ENCODE measurements at regions not wholly inside any gene's neighbourhood (a gene's known extent, or its start where the extent isn't known, plus 50 kb on each side); places are given as distances from the start of the nearest gene placed in this dataset.
"Not testable (repeated sequence)": the region's sequence is repeated elsewhere in the genome, so short reads cannot be mapped to it uniquely, and the experiment has no call there.

DNA sequence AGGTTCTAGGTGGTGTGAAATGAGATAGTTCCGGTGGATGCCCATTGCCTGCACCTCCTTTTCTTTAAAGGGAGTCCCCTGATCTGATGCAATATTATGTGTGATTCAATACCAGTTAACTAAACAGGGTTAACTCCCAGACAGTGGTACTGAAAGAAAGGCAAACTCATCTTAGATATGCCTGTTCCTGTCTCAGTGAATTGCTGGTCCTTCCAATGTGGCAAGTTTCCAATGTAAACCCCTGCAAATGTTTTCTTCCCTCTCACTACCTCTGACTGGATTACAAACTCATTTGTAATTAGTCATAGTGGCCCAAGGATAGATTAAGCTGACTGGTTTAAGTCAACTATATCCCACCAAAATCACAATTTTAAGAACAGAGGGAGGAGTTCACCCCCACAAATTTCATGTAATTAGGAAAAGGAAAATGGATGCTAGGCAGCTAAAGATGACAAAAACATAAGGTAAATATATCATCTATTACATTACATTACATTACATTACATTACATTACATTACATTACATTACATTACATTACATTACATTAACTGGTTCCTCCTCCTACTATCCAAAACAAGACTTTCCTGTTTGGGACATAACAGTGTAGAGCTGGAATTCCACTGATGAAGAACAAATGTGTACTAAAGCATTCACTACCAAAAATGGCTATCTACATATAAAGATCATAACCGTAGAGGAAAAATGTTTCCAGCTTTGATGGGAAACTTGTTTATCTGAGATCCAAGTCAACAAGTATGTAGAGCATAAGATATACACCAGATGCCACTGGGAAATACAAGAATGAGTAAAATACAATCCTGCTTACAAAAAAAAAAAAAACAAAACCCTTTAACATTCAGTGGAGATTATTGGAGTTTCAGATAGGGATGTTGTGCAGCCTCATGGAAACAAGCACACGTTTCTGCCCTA is 121.5 kb upstream of the SNX2 start:
- Mint-ChIP-seq H3K4me1 (ENCODE audit: low read depth) (no peaks in the 10 kb centered on the region), H3K27me3 (ENCODE audit: insufficient read depth) (no peaks in the 10 kb centered on the region), H3K4me3 (no peak overlapping the region), H3K9me3 (no peaks in the 10 kb centered on the region), H3K27ac (no peak overlapping the region), H3K36me3 (ENCODE audit: low read depth) (no peaks in the 10 kb centered on the region)
- intact Hi-C loops (cut with micrococcal nuclease): no loop called here
- no peak for DNase-seq (ENCODE audit: low spot score)

DNA sequence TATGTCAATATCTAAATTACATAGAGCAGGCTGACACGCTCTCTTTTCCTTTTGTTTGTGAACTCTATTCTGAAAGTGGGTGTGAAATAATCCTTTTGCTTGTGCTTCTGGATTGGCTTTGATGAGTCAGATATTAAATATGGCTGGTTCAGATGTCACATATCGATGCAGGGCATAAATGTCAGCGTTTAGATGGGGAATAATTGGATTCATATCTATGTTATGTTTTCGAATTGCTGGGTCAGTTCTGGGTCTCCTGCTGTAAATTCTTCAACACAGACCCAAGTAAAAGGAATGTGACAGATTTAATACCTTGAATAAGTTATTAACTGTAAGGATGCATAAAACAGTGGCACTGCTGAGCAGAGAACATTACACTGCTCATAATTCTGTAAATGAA is 118.7 kb upstream of the SNX2 start:
- Mint-ChIP-seq H3K36me3 (ENCODE audit: low read depth) (no peaks in the 10 kb centered on the region), H3K27me3 (ENCODE audit: insufficient read depth) (no peaks in the 10 kb centered on the region), H3K27ac (no peak overlapping the region), H3K9me3 (no peaks in the 10 kb centered on the region), H3K4me3 (no peak overlapping the region), H3K4me1 (ENCODE audit: low read depth) (no peaks in the 10 kb centered on the region)
- DNase-seq (ENCODE audit: low spot score): no peak
- intact Hi-C loops (cut with micrococcal nuclease): no loop called here

DNA sequence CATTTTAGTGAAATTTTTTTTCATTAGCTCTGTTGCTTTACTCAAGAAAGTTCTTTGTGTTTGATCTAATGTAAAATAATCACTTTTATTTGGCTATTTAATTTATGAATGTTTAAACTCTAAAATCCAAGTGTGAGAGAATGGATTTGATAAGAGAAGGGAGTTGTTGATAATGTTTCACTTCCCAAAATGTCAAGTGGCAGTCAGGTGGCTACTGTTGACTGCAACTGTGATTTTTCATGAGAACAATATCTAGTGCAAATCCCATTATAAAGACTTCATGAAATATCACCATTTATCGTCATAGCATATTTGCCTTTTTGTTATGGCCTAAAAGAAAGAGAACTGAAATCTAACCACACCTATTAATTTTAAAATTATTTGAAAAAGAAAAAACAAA is 118.3 kb upstream of the SNX2 start:
- no peaks in the 10 kb centered on the region for H3K9me3 Mint-ChIP-seq
- no peak overlapping the region for H3K27ac Mint-ChIP-seq
- H3K36me3 Mint-ChIP-seq (ENCODE audit: low read depth): no peaks in the 10 kb centered on the region
- no peaks in the 10 kb centered on the region for H3K27me3 Mint-ChIP-seq (ENCODE audit: insufficient read depth)
- intact Hi-C loops (cut with micrococcal nuclease): no loop called here
- no peak overlapping the region for H3K4me3 Mint-ChIP-seq
- H3K4me1 Mint-ChIP-seq (ENCODE audit: low read depth): no peaks in the 10 kb centered on the region
- DNase-seq (ENCODE audit: low spot score): no peak

GRCh38 chr5:122661496-122662180 is 113.2 kb upstream of the SNX2 start:
- Mint-ChIP-seq H3K4me1 (ENCODE audit: low read depth) (no peaks in the 10 kb centered on the region), H3K4me3 (no peak overlapping the region), H3K27ac (no peak overlapping the region), H3K27me3 (ENCODE audit: insufficient read depth) (peaks cover 2% of the 10 kb centered on the region), H3K36me3 (ENCODE audit: low read depth) (no peaks in the 10 kb centered on the region), H3K9me3 (no peaks in the 10 kb centered on the region)
- DNase-seq (ENCODE audit: low spot score): no peak
- intact Hi-C loops (cut with micrococcal nuclease): no loop called here

GRCh38 chr5:122665051-122665450 is 109.8 kb upstream of the SNX2 start:
- H3K9me3 Mint-ChIP-seq: no peaks in the 10 kb centered on the region
- DNase-seq (ENCODE audit: low spot score): no peak
- H3K27me3 Mint-ChIP-seq (ENCODE audit: insufficient read depth): peaks cover 2% of the 10 kb centered on the region
- H3K36me3 Mint-ChIP-seq (ENCODE audit: low read depth): no peaks in the 10 kb centered on the region
- H3K4me3 Mint-ChIP-seq: no peak overlapping the region
- intact Hi-C loops (cut with micrococcal nuclease): no loop called here
- H3K4me1 Mint-ChIP-seq (ENCODE audit: low read depth): no peaks in the 10 kb centered on the region
- H3K27ac Mint-ChIP-seq: no peak overlapping the region

DNA sequence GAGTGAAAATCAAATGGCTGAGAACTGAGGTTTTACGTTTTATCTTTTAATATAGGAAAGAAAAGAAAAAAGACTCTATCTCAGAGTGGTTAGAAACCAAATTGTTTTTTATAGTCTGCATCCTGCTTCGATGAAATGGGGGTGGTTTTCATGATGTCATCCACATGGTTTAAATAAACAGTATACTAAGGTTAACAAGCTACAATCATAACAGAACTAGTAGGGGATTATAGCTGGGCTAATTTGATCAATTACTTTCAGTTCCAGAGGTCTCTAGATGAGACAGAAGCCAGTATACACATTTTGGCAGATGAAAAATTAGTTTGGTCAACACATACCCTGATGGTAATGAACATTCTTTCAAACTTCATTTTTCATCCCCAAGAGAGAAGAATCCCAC is 106.3 kb upstream of the SNX2 start:
- H3K4me3 Mint-ChIP-seq: no peak overlapping the region
- H3K4me1 Mint-ChIP-seq (ENCODE audit: low read depth): no peaks in the 10 kb centered on the region
- H3K27me3 Mint-ChIP-seq (ENCODE audit: insufficient read depth): peaks cover 2% of the 10 kb centered on the region
- intact Hi-C loops (cut with micrococcal nuclease): no loop called here
- H3K36me3 Mint-ChIP-seq (ENCODE audit: low read depth): no peaks in the 10 kb centered on the region
- DNase-seq (ENCODE audit: low spot score): no peak
- peaks cover 4% of the 10 kb centered on the region for H3K9me3 Mint-ChIP-seq
- no peak overlapping the region for H3K27ac Mint-ChIP-seq

DNA sequence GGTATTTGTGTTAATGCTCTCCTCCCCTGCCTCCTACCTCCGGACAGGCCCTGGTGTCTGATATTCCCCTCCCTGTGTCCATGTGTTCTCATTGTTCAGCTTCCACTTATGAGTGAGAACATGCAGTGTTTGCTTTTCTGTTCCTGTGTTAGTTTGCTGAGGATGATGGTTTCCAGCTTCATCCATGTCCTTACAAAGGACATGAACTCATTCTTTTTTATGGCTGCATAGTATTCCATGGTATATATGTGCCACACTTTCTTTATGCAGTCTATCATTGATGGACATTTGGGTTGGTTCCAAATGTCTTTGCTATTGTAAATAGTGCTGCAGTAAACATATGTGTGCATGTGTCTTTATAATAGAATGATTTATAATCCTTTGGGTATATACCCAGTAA is 105.2 kb upstream of the SNX2 start:
- intact Hi-C loops (cut with micrococcal nuclease); H3K27me3 Mint-ChIP-seq (ENCODE audit: insufficient read depth); H3K27ac Mint-ChIP-seq; H3K36me3 Mint-ChIP-seq (ENCODE audit: low read depth); H3K9me3 Mint-ChIP-seq; H3K4me3 Mint-ChIP-seq; H3K4me1 Mint-ChIP-seq (ENCODE audit: low read depth); DNase-seq (ENCODE audit: low spot score): not testable (repeated sequence)

GRCh38 chr5:122673343-122673742 is 101.5 kb upstream of the SNX2 start:
- H3K4me1 Mint-ChIP-seq (ENCODE audit: low read depth): no peaks in the 10 kb centered on the region
- H3K27ac Mint-ChIP-seq: no peak overlapping the region
- H3K4me3 Mint-ChIP-seq: no peak overlapping the region
- H3K36me3 Mint-ChIP-seq (ENCODE audit: low read depth): no peaks in the 10 kb centered on the region
- peaks cover 4% of the 10 kb centered on the region for H3K9me3 Mint-ChIP-seq
- no peak for DNase-seq (ENCODE audit: low spot score)
- intact Hi-C loops (cut with micrococcal nuclease): no loop called here
- H3K27me3 Mint-ChIP-seq (ENCODE audit: insufficient read depth): peaks cover 4% of the 10 kb centered on the region

GRCh38 chr5:122674385-122674784 is 100.5 kb upstream of the SNX2 start:
- no peak for DNase-seq (ENCODE audit: low spot score)
- H3K9me3 Mint-ChIP-seq: peaks cover 4% of the 10 kb centered on the region
- H3K27ac Mint-ChIP-seq: no peak overlapping the region
- peaks cover 4% of the 10 kb centered on the region for H3K27me3 Mint-ChIP-seq (ENCODE audit: insufficient read depth)
- H3K4me3 Mint-ChIP-seq: no peak overlapping the region
- no peaks in the 10 kb centered on the region for H3K4me1 Mint-ChIP-seq (ENCODE audit: low read depth)
- no peaks in the 10 kb centered on the region for H3K36me3 Mint-ChIP-seq (ENCODE audit: low read depth)
- intact Hi-C loops (cut with micrococcal nuclease): no loop called here

GRCh38 chr5:122680623-122681350 is 94.1 kb upstream of the SNX2 start:
- Mint-ChIP-seq H3K4me1 (ENCODE audit: low read depth) (no peaks in the 10 kb centered on the region), H3K9me3 (no peaks in the 10 kb centered on the region), H3K4me3 (no peak overlapping the region), H3K27ac (no peak overlapping the region), H3K27me3 (ENCODE audit: insufficient read depth) (peaks cover 3% of the 10 kb centered on the region), H3K36me3 (ENCODE audit: low read depth) (no peaks in the 10 kb centered on the region)
- intact Hi-C loops (cut with micrococcal nuclease): no loop called here
- DNase-seq (ENCODE audit: low spot score): no peak

- no peak overlapping the region for H3K4me3 Mint-ChIP-seq
- H3K4me1 Mint-ChIP-seq (ENCODE audit: low read depth): no peaks in the 10 kb centered on the region
- no peaks in the 10 kb centered on the region for H3K9me3 Mint-ChIP-seq
- no peaks in the 10 kb centered on the region for H3K36me3 Mint-ChIP-seq (ENCODE audit: low read depth)
- no peak for DNase-seq (ENCODE audit: low spot score)
- no peak overlapping the region for H3K27ac Mint-ChIP-seq
- no peaks in the 10 kb centered on the region for H3K27me3 Mint-ChIP-seq (ENCODE audit: insufficient read depth)
- intact Hi-C loops (cut with micrococcal nuclease): no loop called here
Measured at GRCh38 chr5:122683631-122684030, 91.2 kb upstream of the SNX2 start.

GRCh38 chr5:122690266-122690665 is 84.6 kb upstream of the SNX2 start:
- intact Hi-C loops (cut with micrococcal nuclease): no loop called here
- no peak for DNase-seq (ENCODE audit: low spot score)
- no peak overlapping the region for H3K27ac Mint-ChIP-seq
- H3K4me1 Mint-ChIP-seq (ENCODE audit: low read depth): no peaks in the 10 kb centered on the region
- H3K27me3 Mint-ChIP-seq (ENCODE audit: insufficient read depth): no peaks in the 10 kb centered on the region
- H3K36me3 Mint-ChIP-seq (ENCODE audit: low read depth): no peaks in the 10 kb centered on the region
- H3K4me3 Mint-ChIP-seq: no peak overlapping the region
- no peaks in the 10 kb centered on the region for H3K9me3 Mint-ChIP-seq

- Mint-ChIP-seq H3K4me3 (no peak overlapping the region), H3K27ac (no peak overlapping the region), H3K27me3 (ENCODE audit: insufficient read depth) (no peaks in the 10 kb centered on the region), H3K36me3 (ENCODE audit: low read depth) (no peaks in the 10 kb centered on the region), H3K4me1 (ENCODE audit: low read depth) (no peaks in the 10 kb centered on the region), H3K9me3 (no peaks in the 10 kb centered on the region)
- DNase-seq (ENCODE audit: low spot score): no peak
- intact Hi-C loops (cut with micrococcal nuclease): no loop called here
Measured at GRCh38 chr5:122691931-122692330, 82.9 kb upstream of the SNX2 start.

Data from activated T-helper 1 cell treated with anti-CD3 and anti-CD28 coated beads, Interleukin-12 subunit alpha, Interleukin-12 subunit beta, Interleukin-2, Interleukin-4 antibody, amounts not matched to agents 30 ng/mL and 10 ng/mL and 1 ng/mL, durations not matched to agents 14 hours and 24 hours and 36 hours (primary cell).